ENCODE measurements at regions not wholly inside any gene's neighbourhood (a gene's known extent, or its start where the extent isn't known, plus 50 kb on each side); places are given as distances from the start of the nearest gene placed in this dataset.

DNA sequence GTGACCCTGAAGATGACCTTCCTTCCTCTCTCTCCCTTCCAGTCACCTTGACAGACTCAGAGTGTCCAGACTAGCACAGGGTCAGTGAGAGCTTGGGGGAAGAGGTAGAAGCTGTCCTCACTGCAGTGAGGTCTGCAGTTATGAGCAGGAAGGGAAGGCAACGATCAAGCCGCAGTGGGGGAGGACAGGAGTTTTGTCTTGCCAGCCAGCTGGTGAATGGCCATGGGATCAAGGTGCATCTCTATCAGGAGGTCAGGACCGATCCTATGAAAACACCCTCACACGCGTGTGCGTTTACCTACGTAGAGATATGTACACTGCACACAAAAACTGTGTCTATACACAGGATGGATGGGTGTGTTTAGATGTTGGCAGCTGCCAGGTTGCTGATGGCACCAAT, 83.2 kb downstream of the THNSL2 start:
- DNase-seq: peak in 1 of 2 donors; percentile 8
- Histone ChIP-seq H3K36me3 (ENCODE audit: control insufficient read depth, insufficient read depth, low read length) (no peaks in the 10 kb centered on the region), H3K4me3 (ENCODE audit: low read length) (no peak overlapping the region), H3K9me3 (ENCODE audit: control insufficient read depth, low read depth, low read length) (no peaks in the 10 kb centered on the region), H3K4me1 (ENCODE audit: control insufficient read depth, insufficient read depth, low read length) (no peaks in the 10 kb centered on the region), H3K27me3 (ENCODE audit: control insufficient read depth, insufficient read depth, low read length) (peaks cover 5% of the 10 kb centered on the region), H3K27ac (ENCODE audit: low read length) (no peak overlapping the region)
- no CpG with 5 or more reads among the region's 7 CpGs for WGBS (ENCODE audit: insufficient coverage, low lambda C conversion rate)

DNA sequence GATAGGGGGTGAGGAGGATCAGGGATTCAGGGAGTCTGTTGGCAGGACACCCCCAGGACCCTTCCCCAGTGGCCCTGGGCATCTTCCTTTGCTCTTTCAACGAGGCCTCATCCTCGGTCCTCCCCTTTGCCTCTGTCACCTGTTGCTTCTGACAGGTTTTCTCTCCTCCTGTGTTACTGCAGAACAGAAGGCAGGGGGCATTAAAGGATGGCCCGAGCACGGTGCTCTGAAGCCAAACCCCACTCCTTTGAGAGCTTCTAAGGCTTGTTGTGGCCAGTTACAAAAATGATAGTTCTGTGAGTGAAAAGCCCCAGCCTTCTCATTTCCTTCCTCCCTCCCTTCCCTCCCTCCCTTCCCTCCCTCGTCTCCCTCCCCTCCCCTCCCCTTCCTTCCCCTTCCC, 82.5 kb downstream of the THNSL2 start:
- H3K36me3 ChIP-seq (ENCODE audit: control insufficient read depth, insufficient read depth, low read length): no peaks in the 10 kb centered on the region
- peaks cover 5% of the 10 kb centered on the region for H3K27me3 ChIP-seq (ENCODE audit: control insufficient read depth, insufficient read depth, low read length)
- H3K27ac ChIP-seq (ENCODE audit: low read length): no peak overlapping the region
- DNase-seq: no peak
- H3K9me3 ChIP-seq (ENCODE audit: control insufficient read depth, low read depth, low read length): no peaks in the 10 kb centered on the region
- no peak overlapping the region for H3K4me3 ChIP-seq (ENCODE audit: low read length)
- H3K4me1 ChIP-seq (ENCODE audit: control insufficient read depth, insufficient read depth, low read length): no peaks in the 10 kb centered on the region
- no CpG with 5 or more reads among the region's 5 CpGs for WGBS (ENCODE audit: insufficient coverage, low lambda C conversion rate)

DNA sequence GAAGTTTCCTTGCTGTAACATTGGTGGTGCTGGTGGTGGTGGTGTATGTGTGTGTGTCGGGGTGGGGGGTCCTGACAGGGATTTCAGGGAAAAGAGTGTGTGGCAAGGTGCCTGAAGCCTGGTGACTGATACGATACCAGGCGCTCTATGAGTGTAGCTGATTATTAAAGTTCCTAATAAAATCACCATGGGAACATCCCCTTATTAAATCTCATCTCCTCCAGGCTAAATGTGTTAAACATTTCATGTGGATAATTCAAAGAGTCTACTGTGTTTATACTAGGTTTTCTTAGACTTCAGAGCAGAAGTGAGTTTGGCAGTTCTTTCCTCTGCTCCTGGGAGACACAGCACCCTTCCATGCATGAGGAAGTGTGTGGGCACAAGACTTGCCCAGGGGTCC, 82.0 kb downstream of the THNSL2 start:
- WGBS (ENCODE audit: insufficient coverage, low lambda C conversion rate): 100% methylated on average over 1 of the region's 3 CpGs
- H3K27ac ChIP-seq (ENCODE audit: low read length): no peak overlapping the region
- DNase-seq: no peak
- no peak overlapping the region for H3K4me3 ChIP-seq (ENCODE audit: low read length)
- H3K9me3 ChIP-seq (ENCODE audit: control insufficient read depth, low read depth, low read length): no peaks in the 10 kb centered on the region
- peaks cover 5% of the 10 kb centered on the region for H3K27me3 ChIP-seq (ENCODE audit: control insufficient read depth, insufficient read depth, low read length)
- H3K36me3 ChIP-seq (ENCODE audit: control insufficient read depth, insufficient read depth, low read length): no peaks in the 10 kb centered on the region
- H3K4me1 ChIP-seq (ENCODE audit: control insufficient read depth, insufficient read depth, low read length): no peaks in the 10 kb centered on the region

DNA sequence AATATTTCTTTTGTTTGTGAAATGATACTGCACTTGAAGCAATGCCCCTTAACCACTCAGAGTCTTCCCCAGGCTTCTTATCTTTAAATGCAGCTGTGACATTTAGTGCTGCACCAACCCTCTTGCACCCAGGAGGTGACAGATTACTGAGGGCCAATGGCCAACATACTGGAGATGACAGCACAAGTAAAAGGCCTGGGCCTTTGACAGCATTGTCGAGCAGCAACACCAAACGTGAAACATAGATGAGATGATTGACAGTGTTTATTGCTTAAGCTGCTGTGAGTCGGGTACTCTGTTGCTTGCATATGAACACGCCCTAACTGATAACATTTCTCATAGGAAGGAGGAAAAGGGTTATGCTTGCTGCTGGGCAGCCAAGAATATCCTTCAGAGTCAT, 80.3 kb downstream of the THNSL2 start:
- no peaks in the 10 kb centered on the region for H3K4me1 ChIP-seq (ENCODE audit: control insufficient read depth, insufficient read depth, low read length)
- no peaks in the 10 kb centered on the region for H3K9me3 ChIP-seq (ENCODE audit: control insufficient read depth, low read depth, low read length)
- H3K36me3 ChIP-seq (ENCODE audit: control insufficient read depth, insufficient read depth, low read length): no peaks in the 10 kb centered on the region
- DNase-seq: no peak
- H3K27ac ChIP-seq (ENCODE audit: low read length): no peak overlapping the region
- no CpG with 5 or more reads among the region's 4 CpGs for WGBS (ENCODE audit: insufficient coverage, low lambda C conversion rate)
- peaks cover 5% of the 10 kb centered on the region for H3K27me3 ChIP-seq (ENCODE audit: control insufficient read depth, insufficient read depth, low read length)
- no peak overlapping the region for H3K4me3 ChIP-seq (ENCODE audit: low read length)

DNA sequence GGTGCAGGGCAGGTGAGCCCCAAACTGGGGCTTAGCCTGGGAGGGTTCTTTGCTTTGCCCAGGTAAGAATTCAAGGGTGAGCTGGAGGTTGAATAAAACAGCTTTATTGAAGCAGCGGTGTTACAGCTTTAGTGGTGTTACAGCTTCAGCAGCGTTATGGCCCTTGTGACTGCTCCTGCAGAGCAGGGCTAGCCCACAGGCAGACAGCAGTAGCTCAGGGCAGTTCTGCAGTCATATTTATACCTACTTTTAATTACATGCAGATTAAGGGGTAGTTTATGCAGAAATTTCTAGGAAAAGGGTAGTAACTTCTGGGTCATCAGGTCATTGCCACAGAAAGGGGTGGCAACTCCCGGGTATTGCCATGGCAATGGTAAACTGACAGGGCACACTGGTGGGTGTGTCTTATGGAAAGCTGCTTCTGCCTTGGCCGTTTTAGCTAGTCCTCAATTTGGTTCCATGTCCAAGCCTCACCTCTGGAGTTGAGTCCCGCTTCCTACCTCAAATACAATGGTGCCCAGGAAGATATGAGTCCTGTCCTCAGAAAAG, 78.2 kb downstream of the THNSL2 start:
- no peak overlapping the region for H3K4me3 ChIP-seq (ENCODE audit: low read length)
- no CpG with 5 or more reads among the region's 5 CpGs for WGBS (ENCODE audit: insufficient coverage, low lambda C conversion rate)

DNA sequence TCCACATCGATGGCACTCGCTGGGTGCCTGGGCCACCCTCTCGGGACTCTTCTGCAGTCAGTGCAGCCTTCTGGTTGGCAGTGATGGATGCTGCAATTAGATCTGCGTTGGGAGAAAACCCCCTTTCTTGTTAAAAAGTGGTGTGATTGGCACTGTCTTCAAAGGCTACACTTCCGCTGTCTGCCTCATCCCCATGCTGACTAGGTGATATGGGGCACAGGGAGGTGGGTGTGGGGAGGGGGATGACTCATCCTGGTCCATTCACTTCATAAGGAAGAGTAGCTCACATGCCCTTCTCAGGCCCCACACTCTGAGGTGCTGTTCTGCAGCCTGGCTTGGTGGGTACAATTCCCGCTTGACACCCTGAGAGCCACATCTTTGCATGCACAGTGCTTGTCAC, 77.4 kb downstream of the THNSL2 start:
- Histone ChIP-seq H3K4me1 (ENCODE audit: control insufficient read depth, insufficient read depth, low read length) (no peaks in the 10 kb centered on the region), H3K4me3 (ENCODE audit: low read length) (no peak overlapping the region), H3K9me3 (ENCODE audit: control insufficient read depth, low read depth, low read length) (no peaks in the 10 kb centered on the region), H3K36me3 (ENCODE audit: control insufficient read depth, insufficient read depth, low read length) (no peaks in the 10 kb centered on the region), H3K27me3 (ENCODE audit: control insufficient read depth, insufficient read depth, low read length) (no peaks in the 10 kb centered on the region), H3K27ac (ENCODE audit: low read length) (no peak overlapping the region)
- WGBS (ENCODE audit: insufficient coverage, low lambda C conversion rate): no CpG with 5 or more reads among the region's 6 CpGs
- no peak for DNase-seq

More for the DNA sequence above, 78.2 kb downstream of the THNSL2 start:
- Histone ChIP-seq H3K4me1 (ENCODE audit: control insufficient read depth, insufficient read depth, low read length) (no peaks in the 10 kb centered on the region), H3K27ac (ENCODE audit: low read length) (no peak overlapping the region), H3K9me3 (ENCODE audit: control insufficient read depth, low read depth, low read length) (no peaks in the 10 kb centered on the region), H3K36me3 (ENCODE audit: control insufficient read depth, insufficient read depth, low read length) (no peaks in the 10 kb centered on the region), H3K27me3 (ENCODE audit: control insufficient read depth, insufficient read depth, low read length) (peaks cover 3% of the 10 kb centered on the region)
- no peak for DNase-seq

DNA sequence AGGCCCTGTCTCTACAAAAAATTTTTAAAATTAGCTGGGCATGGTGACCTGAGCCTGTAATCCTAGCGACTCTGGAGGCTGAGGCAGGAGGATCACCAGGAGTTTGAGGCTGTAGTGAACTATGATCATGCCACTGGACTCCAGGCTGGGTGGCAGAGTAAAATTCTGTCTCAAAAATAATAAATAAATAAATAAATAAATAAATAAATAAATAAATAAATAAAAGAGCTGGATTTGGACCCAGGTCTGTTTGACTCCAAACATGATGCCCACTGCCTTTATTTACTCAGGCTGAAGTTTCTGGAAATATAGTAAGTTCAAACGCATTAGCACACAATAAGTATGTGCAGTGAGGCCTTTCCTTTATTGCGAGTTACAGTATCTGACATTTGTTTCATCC, 75.0 kb downstream of the THNSL2 start:
- no peaks in the 10 kb centered on the region for H3K9me3 ChIP-seq (ENCODE audit: control insufficient read depth, low read depth, low read length)
- WGBS (ENCODE audit: insufficient coverage, low lambda C conversion rate): no CpG with 5 or more reads among the region's 3 CpGs
- H3K27me3 ChIP-seq (ENCODE audit: control insufficient read depth, insufficient read depth, low read length): no peaks in the 10 kb centered on the region
- H3K4me1 ChIP-seq (ENCODE audit: control insufficient read depth, insufficient read depth, low read length): no peaks in the 10 kb centered on the region
- no peak overlapping the region for H3K27ac ChIP-seq (ENCODE audit: low read length)
- H3K36me3 ChIP-seq (ENCODE audit: control insufficient read depth, insufficient read depth, low read length): no peaks in the 10 kb centered on the region
- H3K4me3 ChIP-seq (ENCODE audit: low read length): no peak overlapping the region
- DNase-seq: no peak

DNA sequence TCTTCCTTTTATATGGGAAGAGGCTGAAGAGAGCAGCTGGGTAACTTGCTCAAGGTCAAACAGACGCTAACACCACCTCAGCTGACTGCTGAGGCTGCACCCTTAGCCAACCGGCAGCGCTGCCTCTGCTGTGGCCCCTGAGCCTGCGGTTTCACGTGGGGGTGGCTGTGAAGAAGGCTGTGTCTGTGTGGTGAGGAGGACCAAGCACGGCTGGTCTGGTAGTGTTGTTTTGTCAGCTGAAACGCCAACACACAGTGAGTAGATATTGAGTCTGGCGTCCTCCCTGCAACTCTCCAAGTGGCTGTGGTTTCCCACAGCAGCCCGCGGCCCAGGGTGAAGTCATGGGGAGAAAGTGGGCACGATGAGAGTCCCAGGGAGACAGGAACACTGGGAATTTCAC, 69.6 kb downstream of the THNSL2 start:
- no peaks in the 10 kb centered on the region for H3K4me1 ChIP-seq (ENCODE audit: control insufficient read depth, insufficient read depth, low read length)
- no peaks in the 10 kb centered on the region for H3K27me3 ChIP-seq (ENCODE audit: control insufficient read depth, insufficient read depth, low read length)
- H3K4me3 ChIP-seq (ENCODE audit: low read length): no peak overlapping the region
- no peak for DNase-seq
- no CpG with 5 or more reads among the region's 11 CpGs for WGBS (ENCODE audit: insufficient coverage, low lambda C conversion rate)
- H3K9me3 ChIP-seq (ENCODE audit: control insufficient read depth, low read depth, low read length): no peaks in the 10 kb centered on the region
- no peaks in the 10 kb centered on the region for H3K36me3 ChIP-seq (ENCODE audit: control insufficient read depth, insufficient read depth, low read length)
- no peak overlapping the region for H3K27ac ChIP-seq (ENCODE audit: low read length)

DNA sequence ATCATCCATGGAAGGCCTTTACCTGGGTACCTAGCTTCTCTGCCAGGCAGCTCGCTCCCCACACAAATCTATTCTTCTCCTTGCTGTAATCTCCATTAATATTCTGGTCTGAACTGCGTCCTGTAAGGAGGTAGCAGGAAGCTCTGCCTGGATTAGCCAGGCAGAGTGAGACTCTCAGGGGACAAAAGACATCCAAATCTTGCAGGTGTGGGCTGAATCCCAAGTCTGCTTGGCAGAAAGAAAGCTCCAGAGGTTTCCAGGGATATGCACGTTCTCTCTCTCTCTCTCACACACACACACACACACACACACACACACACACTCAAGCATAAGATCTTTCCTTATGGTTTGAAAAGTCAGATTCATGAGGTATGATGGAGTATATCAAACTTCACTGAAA, 66.5 kb downstream of the THNSL2 start:
- H3K27me3 ChIP-seq (ENCODE audit: control insufficient read depth, insufficient read depth, low read length): no peaks in the 10 kb centered on the region
- no peak overlapping the region for H3K27ac ChIP-seq (ENCODE audit: low read length)
- H3K9me3 ChIP-seq (ENCODE audit: control insufficient read depth, low read depth, low read length): no peaks in the 10 kb centered on the region
- no peaks in the 10 kb centered on the region for H3K36me3 ChIP-seq (ENCODE audit: control insufficient read depth, insufficient read depth, low read length)
- H3K4me3 ChIP-seq (ENCODE audit: low read length): no peak overlapping the region
- no CpG with 5 or more reads among the region's 3 CpGs for whole genome bisulfite sequencing (ENCODE audit: insufficient coverage, low lambda C conversion rate)
- DNase-seq: no peak
- H3K4me1 ChIP-seq (ENCODE audit: control insufficient read depth, insufficient read depth, low read length): no peaks in the 10 kb centered on the region
